Esophagus muscularis mucosa (tissue), 4 donors: ENCODE measurements at regions not wholly inside any gene's neighbourhood (a gene's known extent, or its start where the extent isn't known, plus 50 kb on each side); places are given as distances from the start of the nearest gene placed in this dataset.

Experiments
- DNase-seq: peaks from one replicate; pipeline ENCODE4 v3.0.0-alpha.2; 2017; ENCODE audit errors: extremely low spot score
- H3K27ac ChIP-seq, 4 donors: fragments of 200-600 bp; sonication (generic); replicated peaks in 1 of 4; 1 replicate in 3 of 4; 2 replicates in 1 of 4; pipeline ENCODE4 v1.5.1; 2016 to 2019; ENCODE audit warnings: mild to moderate bottlenecking in 1 of 4
- H3K27me3 ChIP-seq, 4 donors: fragments of 200-600 bp; sonication (generic); one replicate each; pipeline versions ENCODE4 v1.5.1 to v1.6.0; 2016 to 2019
- H3K36me3 ChIP-seq, 4 donors: fragments of 200-600 bp; sonication (generic); one replicate each; pipeline ENCODE4 v1.5.1; 2016 to 2019
- H3K4me1 ChIP-seq, 4 donors: fragments of 200-600 bp; sonication (generic); one replicate each; pipeline ENCODE4 v1.5.1; 2016 to 2019
- H3K4me3 ChIP-seq, 4 donors: fragments of 200-600 bp; sonication (generic); 1 replicate in 2 of 4; 2 replicates in 2 of 4; pipeline ENCODE4 v1.5.1; 2016 to 2019; ENCODE audit warnings: mild to moderate bottlenecking in 4 of 4, moderate library complexity in 1 of 4
- H3K9me3 ChIP-seq, 4 donors: fragments of 200-600 bp; sonication (generic); 1 replicate in 3 of 4; 2 replicates in 1 of 4; pipeline ENCODE4 v1.5.1; 2016 to 2019
- CTCF ChIP-seq, 3 experiments: fragments of 200-600 bp in 2 of 3; fragments of 450-650 bp in 1 of 3; sonication (generic) in 2 of 3; IDR thresholded peaks; one replicate each; pipeline ENCODE4 v1.5.1; 2017 to 2019; ENCODE audit warnings: antibody characterized with exemption in 3 of 3, mild to moderate bottlenecking in 2 of 3, moderate library complexity in 1 of 3
- EP300 ChIP-seq: sonication (generic); formaldehyde crosslinking; IDR thresholded peaks from one replicate; pipeline ENCODE4 v1.6.1; 2017; ENCODE audit warnings: antibody characterized with exemption
- POLR2A ChIP-seq: fragments of 450-650 bp; IDR thresholded peaks from one replicate; pipeline ENCODE4 v1.6.1; 2017; ENCODE audit warnings: antibody characterized with exemption, moderate library complexity, mild to moderate bottlenecking, low read depth
- POLR2AphosphoS5 ChIP-seq, 2 donors: sonication (generic); formaldehyde crosslinking; IDR thresholded peaks; one replicate each; pipeline ENCODE4 v1.6.1; 2017; ENCODE audit warnings: antibody characterized with exemption in 2 of 2
- WGBS: methylation state at CpG from one replicate; pipeline ENCODE4 v1.1.5; 2018; 5-methylcytosine and 5-hydroxymethylcytosine counted together
- intact Hi-C: fragments of 100-400 bp; cut with DNase I; formaldehyde crosslinking; loops from one replicate; pipeline ENCODE4 v1.15.1; 2023

- H3K4me1 ChIP-seq = no peaks in the 10 kb centered on the region
- peaks cover 0 to 15% (median 4%) of the 10 kb centered on the region in 4 donors for H3K9me3 ChIP-seq
- no peak for DNase-seq
- H3K4me3 ChIP-seq = no peak overlapping the region
- intact Hi-C loops = no loop called here
- no peaks in the 10 kb centered on the region for H3K36me3 ChIP-seq
- WGBS = 64% methylated on average over 3 of the region's 3 CpGs
- no peaks in the 10 kb centered on the region for H3K27me3 ChIP-seq
- TF ChIP-seq EP300 = no peak
- TF ChIP-seq POLR2A = no peak
- TF ChIP-seq CTCF (IDR thresholded peaks at IDR 0.05) = no peak
- TF ChIP-seq POLR2AphosphoS5 (IDR thresholded peaks at IDR 0.05) = no peak
- no peak overlapping the region for H3K27ac ChIP-seq
These were observed 1155.2 kb upstream of the CNTN5 start for GRCh38 chr11:97865424-97866012.

GRCh38 chr11:97871816-97872215 is 1148.9 kb upstream of the CNTN5 start:
- Histone ChIP-seq H3K9me3 (peaks cover 0 to 15% (median 4%) of the 10 kb centered on the region in 4 donors), H3K36me3 (no peaks in the 10 kb centered on the region), H3K27me3 (no peaks in the 10 kb centered on the region), H3K27ac (no peak overlapping the region), H3K4me1 (no peaks in the 10 kb centered on the region), H3K4me3 (no peak overlapping the region)
- DNase-seq = no peak
- TF ChIP-seq POLR2AphosphoS5 (IDR thresholded peaks at IDR 0.05) = no peak
- no peak for TF ChIP-seq EP300
- TF ChIP-seq CTCF (IDR thresholded peaks at IDR 0.05) = no peak
- no peak for TF ChIP-seq POLR2A
- intact Hi-C loops = no loop called here

- H3K9me3 ChIP-seq = no peaks in the 10 kb centered on the region
- intact Hi-C loops = no loop called here
- no peak overlapping the region for H3K27ac ChIP-seq
- DNase-seq = no peak
- H3K27me3 ChIP-seq = no peaks in the 10 kb centered on the region
- TF ChIP-seq EP300 (no peak), POLR2A (no peak), CTCF (IDR thresholded peaks at IDR 0.05) (no peak), POLR2AphosphoS5 (IDR thresholded peaks at IDR 0.05) (no peak)
- no peaks in the 10 kb centered on the region for H3K4me1 ChIP-seq
- no peaks in the 10 kb centered on the region for H3K36me3 ChIP-seq
- H3K4me3 ChIP-seq = no peak overlapping the region
These were observed 1140.5 kb upstream of the CNTN5 start for GRCh38 chr11:97880209-97880608.

- WGBS = 81% methylated on average over 2 of the region's 2 CpGs
- Histone ChIP-seq H3K27ac (no peak overlapping the region), H3K4me3 (no peak overlapping the region), H3K4me1 (no peaks in the 10 kb centered on the region), H3K9me3 (no peaks in the 10 kb centered on the region), H3K36me3 (no peaks in the 10 kb centered on the region), H3K27me3 (no peaks in the 10 kb centered on the region)
- intact Hi-C loops = no loop called here
- TF ChIP-seq CTCF (IDR thresholded peaks at IDR 0.05) = no peak
- no peak for TF ChIP-seq POLR2A
- no peak for TF ChIP-seq POLR2AphosphoS5 (IDR thresholded peaks at IDR 0.05)
- TF ChIP-seq EP300 = no peak
- DNase-seq = no peak
These were observed 1137.7 kb upstream of the CNTN5 start for GRCh38 chr11:97883086-97883485.

- no peak for TF ChIP-seq EP300
- TF ChIP-seq POLR2AphosphoS5 (IDR thresholded peaks at IDR 0.05) = no peak
- TF ChIP-seq POLR2A = no peak
- no peak for TF ChIP-seq CTCF (IDR thresholded peaks at IDR 0.05)
- 87% methylated on average over 2 of the region's 2 CpGs for WGBS
- no peak for DNase-seq
- H3K27me3 ChIP-seq = no peaks in the 10 kb centered on the region
- no peaks in the 10 kb centered on the region for H3K9me3 ChIP-seq
- H3K27ac ChIP-seq = no peak overlapping the region
- no peak overlapping the region for H3K4me3 ChIP-seq
- intact Hi-C loops = no loop called here
- H3K4me1 ChIP-seq = no peaks in the 10 kb centered on the region
- no peaks in the 10 kb centered on the region for H3K36me3 ChIP-seq
These were observed 1132.1 kb upstream of the CNTN5 start for GRCh38 chr11:97888641-97889040.
